Loucy (cell line): ENCODE measurements at regions not wholly inside any gene's neighbourhood (a gene's known extent, or its start where the extent isn't known, plus 50 kb on each side); places are given as distances from the start of the nearest gene placed in this dataset.

ENCODE experiments used
- CTCF ChIP-seq: fragments of 200-600 bp; sonication (generic); conservative IDR thresholded peaks from 2 replicates; pipeline ENCODE4 v1.5.1; 2014; ENCODE audit warnings: mild to moderate bottlenecking, antibody characterized with exemption, low read length
- EZH2phosphoT487 ChIP-seq: fragments of 200-600 bp; IDR thresholded peaks from 2 replicates; pipeline ENCODE4 v1.6.1; 2018; ENCODE audit warnings: antibody characterized with exemption, mild to moderate bottlenecking, moderate library complexity, borderline replicate concordance

GRCh38 chr2:185132501-185133041 lies 534.2 kb downstream of the ZNF804A start:
- TF ChIP-seq CTCF (no peak), EZH2phosphoT487 (no peak)
